SK-N-SH (cell line): ENCODE measurements at regions not wholly inside any gene's neighbourhood (a gene's known extent, or its start where the extent isn't known, plus 50 kb on each side); places are given as distances from the start of the nearest gene placed in this dataset.

ENCODE experiments used
- EZH2phosphoT487 ChIP-seq: fragments of 200-600 bp; sonication (generic); IDR thresholded peaks from 2 replicates; pipeline ENCODE4 v1.6.1; 2017; ENCODE audit warnings: low read depth, mixed run types, mild to moderate bottlenecking, antibody characterized with exemption, moderate library complexity, borderline replicate concordance
- GABPA ChIP-seq: IDR thresholded peaks from 2 replicates; pipeline ENCODE4 v1.4.0; 2012; ENCODE audit warnings: low read depth, mild to moderate bottlenecking
- POLR2AphosphoS5 ChIP-seq: IDR thresholded peaks from 2 replicates; pipeline ENCODE4 v1.6.1; 2012; ENCODE audit warnings: low read depth, low read length
- RXRA ChIP-seq: IDR thresholded peaks from 2 replicates; pipeline ENCODE4 v1.4.0; 2012; ENCODE audit warnings: low read depth, mild to moderate bottlenecking, borderline replicate concordance
- YY1 ChIP-seq: IDR thresholded peaks from 2 replicates; pipeline ENCODE4 v1.4.0; 2012; ENCODE audit warnings: low read depth, mild to moderate bottlenecking

DNA sequence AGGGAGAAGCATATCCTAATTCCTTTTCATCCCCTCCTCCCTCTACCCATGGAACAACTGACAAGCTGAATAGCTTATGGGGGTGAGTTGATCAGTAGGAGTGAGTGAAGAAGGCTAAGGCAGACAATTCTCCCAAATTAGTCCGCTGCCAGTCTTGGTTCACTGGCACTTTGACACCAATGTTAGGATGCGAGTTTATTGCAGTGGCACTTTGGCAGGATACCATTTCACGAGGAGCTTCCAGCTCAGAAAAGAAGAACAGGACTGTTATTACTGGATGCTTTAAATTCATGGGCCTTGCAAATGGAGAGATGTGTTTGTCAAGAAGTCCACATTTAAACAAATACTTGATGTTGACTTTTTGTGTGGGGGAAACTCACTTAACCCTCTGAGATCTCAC lies 427.6 kb downstream of the NR2F1-AS1 start:
- no peak for TF ChIP-seq GABPA
- TF ChIP-seq YY1: no peak
- no peak for TF ChIP-seq RXRA
- no peak for TF ChIP-seq POLR2AphosphoS5
- TF ChIP-seq EZH2phosphoT487: no peak
